ENCODE measurements at regions not wholly inside any gene's neighbourhood (a gene's known extent, or its start where the extent isn't known, plus 50 kb on each side); places are given as distances from the start of the nearest gene placed in this dataset.
"Not testable (repeated sequence)": the region's sequence is repeated elsewhere in the genome, so short reads cannot be mapped to it uniquely, and the experiment has no call there.

GRCh38 chr7:65509368-65510186 lies 135.9 kb downstream of the ZNF92 start:
- H3K4me3 ChIP-seq (ENCODE audit: low read depth, low read length) = peak overlapping the region; percentile 20

- not testable (repeated sequence) for H3K4me3 ChIP-seq (ENCODE audit: low read depth, low read length)
Observed at GRCh38 chr7:65510187-65510538, 136.5 kb downstream of the ZNF92 start.

DNA sequence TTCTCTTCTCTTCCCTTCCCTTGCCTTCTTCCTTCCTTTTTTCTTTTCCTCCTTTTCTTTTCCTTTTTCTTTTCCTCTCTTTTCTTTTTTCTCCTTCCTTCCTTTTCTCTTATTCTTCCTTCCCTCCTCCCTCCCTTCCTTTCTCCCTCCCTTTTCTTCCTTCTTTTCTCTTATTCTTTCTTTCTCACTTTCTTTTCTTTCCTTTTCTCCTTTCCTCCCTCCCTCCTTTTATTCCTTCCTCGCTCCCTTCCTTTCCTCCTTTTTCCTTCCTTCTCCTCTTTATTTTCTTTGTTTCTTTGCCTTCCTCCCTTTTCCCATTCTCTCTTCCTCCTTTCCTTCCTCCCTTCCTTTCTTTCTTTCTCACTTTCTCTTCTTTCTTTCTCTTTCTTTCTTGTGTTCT lies 146.1 kb downstream of the ZNF92 start:
- not testable (repeated sequence) for H3K4me3 ChIP-seq (ENCODE audit: low read depth, low read length)

DNA sequence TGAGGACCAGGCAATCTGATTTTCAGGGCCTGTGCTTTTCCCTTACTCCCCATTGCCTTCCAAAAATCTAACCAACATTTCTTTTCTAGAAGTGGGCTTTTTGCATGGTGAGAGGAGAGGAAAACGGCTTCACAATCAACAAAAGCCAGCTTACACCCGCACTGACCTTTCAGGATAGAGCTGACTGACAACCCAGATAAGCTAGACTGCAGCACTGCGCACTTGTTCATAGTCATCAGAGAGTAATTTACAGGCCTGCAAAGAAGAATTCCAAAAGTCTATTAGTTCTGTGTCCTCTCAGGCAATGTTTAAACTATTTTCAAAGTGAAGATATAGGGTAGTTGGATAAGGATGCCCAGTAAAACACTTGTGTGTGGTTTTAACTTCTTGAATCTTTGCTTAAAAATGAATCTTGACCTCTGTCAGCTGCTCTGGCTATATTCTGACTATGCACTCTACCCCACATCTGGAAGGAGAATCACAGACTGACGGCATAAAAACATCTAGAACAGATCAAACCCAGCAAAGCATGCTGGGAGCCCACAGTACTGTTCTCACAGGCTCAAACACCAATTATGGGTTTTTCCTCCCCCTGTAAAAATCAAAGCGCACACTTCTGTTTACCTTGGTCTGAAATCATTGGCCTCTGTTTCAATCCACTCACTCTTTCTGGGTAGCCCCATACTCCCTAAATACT lies 172.0 kb downstream of the ZNF92 start:
- H3K4me3 ChIP-seq (ENCODE audit: low read depth, low read length) = not testable (repeated sequence)

DNA sequence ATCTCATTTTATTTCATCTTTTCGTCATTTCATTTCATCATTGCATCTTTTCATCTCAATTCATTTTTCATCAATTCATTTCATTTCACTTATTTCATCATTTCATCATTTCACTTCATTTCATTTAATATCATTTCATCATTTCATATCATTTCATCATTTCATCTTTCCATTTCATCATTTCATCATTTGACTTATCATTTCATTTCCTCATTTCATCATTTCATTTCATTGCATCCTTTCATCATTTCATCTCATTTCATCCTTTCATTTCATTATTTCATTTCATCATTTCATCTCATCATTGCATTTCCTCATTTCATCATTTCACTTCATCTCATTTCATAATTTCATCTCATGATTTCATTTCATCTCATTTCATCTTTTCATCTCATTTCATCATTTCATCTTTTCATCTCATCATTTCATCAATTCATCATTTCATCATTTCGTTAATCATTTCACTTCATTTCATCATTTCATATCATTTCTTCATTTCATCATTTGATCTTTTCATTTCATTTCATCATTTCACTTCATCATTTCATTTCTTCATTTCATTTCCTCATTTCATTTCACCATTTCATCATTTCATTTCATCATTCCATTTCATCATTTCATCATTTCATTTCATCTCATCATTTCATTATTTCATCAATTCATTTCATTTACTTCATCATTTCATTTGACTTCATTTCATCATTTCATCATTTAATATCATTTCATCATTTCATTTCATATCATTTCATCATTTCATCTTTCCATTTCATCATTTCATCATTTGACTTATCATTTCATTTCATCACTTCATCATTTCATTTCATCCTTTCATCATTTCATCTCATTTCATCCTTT lies 176.2 kb downstream of the ZNF92 start:
- not testable (repeated sequence) for H3K4me3 ChIP-seq (ENCODE audit: low read depth, low read length)

- not testable (repeated sequence) for H3K4me3 ChIP-seq (ENCODE audit: low read depth, low read length)
Observed at GRCh38 chr7:65550444-65550809, 176.8 kb downstream of the ZNF92 start.

GRCh38 chr7:65551042-65551441 lies 177.4 kb downstream of the ZNF92 start:
- H3K4me3 ChIP-seq (ENCODE audit: low read depth, low read length) = not testable (repeated sequence)

DNA sequence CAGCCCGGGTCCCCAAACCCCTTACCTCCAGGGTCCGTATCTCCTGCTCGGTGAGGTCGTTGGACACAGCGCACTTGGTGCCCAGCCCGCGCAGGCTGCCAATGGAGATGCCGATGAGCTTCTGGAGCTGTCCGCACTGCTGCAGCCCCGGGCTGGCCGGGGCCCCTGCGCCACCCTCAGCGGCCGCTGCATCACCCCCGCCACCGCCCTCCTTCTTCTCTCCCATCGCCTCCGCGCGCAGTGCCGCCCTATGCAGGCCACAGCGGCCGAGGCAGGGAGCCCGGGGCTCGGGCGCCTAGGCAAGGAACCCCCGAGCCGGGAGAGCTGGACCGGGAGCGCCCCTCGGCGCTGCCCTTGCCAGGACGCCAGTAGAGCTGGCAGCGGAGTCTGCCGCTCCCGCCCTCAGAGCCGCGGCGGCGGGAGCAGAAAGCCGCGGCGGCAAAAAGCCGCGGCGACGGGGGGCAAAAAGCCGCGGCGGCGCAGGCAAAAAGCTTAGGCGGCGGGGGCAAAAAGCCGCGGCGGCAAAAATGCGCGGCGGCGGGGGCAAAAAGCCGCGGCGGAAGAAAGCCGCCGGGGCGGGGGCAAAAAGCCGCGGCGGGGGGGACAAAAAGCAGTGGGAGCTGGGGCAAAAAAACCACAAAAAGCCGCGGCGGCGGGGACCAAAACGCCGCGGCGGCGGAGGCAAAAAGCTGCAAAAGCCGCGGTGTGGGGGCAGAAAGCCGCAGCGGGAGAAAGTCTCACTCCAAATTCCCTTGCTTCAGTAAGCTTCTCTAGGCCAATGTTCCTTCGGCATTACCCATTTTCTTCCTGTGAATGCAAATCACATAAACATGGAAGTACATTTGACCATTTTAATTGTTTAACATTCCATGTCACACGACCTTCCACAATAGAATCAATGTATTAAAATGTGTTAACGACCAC lies 181.2 kb downstream of the ZNF92 start:
- not testable (repeated sequence) for H3K4me3 ChIP-seq (ENCODE audit: low read depth, low read length)

DNA sequence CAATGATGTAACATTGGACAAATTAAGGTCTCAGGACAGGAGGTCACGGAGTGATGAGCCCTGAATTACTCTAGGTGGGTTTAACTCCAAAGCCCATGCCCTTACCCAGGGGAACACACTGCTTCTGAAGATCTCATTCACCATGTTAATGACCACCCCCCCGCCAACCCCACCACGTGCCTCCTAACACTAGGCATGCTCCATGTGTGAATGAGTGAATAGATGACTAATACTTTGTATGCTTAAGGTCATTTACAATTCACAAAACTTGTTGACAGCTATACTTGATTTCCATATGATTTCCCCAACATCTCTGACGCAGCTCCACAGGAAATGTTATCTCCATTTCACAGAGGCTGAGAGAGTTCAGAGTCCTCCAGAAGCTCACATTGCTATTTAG lies 184.9 kb downstream of the ZNF92 start:
- H3K4me3 ChIP-seq (ENCODE audit: low read depth, low read length) = not testable (repeated sequence)

DNA sequence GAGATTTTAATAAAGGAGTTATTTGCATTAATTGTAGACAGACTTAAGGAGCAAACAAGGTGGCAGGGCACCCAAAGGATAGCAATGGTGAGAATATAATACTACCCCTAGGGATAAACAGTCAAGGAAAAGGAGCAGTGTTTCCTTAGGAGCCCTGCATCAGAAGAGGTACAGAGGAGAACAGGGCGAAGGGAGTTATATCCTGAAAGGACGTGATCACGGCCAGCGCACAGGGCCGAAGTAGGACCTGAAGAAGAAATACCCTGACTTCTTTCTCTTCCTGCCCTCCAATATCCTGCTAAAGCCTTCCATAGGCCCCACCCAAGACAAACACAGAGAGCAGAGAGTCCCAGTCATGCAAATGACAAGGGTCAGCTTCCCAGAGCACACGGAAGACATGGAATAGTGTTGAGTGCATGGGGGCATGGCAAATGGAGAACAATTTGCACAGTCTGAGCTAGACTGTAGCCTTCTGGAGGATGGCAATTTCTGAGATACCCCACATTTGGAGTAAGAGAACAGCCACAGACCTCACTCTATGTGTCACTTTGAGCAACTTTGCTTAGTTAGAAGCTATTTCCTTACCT lies 188.2 kb downstream of the ZNF92 start:
- not testable (repeated sequence) for H3K4me3 ChIP-seq (ENCODE audit: low read depth, low read length)

DNA sequence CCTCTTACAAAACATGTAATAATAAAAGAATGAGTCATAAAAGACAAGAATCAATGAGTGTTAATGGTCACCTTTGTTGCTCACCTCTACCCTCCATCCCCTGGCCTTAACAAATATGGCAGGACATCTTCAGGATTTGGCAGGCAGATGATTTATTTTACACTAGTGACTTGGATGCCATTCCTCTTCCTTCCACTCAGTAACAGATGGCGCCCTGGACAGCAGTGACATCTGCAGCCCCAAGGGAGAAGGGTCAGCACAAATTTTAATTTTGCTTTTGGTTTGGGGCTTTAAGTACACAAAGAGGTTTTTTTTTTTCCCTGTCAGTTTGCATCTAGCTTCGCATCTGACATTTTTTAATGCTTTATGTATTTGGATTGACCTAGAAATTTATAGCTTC lies 188.9 kb downstream of the ZNF92 start:
- H3K4me3 ChIP-seq (ENCODE audit: low read depth, low read length) = not testable (repeated sequence)

DNA sequence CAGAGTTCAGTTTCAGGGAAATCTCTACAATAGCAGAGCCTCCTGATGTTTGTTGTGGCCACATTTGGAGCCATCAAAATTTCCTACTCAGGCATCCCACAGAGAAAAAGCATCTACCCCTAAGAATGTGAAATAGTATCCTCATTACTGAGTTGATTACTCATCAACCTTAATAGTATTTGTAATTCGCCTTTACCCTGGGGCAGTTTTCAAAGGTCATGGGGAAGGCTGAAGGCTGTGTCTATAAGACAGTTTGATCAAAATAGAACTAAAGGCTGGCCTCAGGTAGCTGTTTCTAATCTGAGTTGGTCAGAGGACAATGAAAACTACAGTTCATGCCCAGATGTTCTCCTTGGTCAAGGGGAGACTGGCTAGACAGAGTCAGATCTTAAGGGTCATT lies 189.7 kb downstream of the ZNF92 start:
- not testable (repeated sequence) for H3K4me3 ChIP-seq (ENCODE audit: low read depth, low read length)

GRCh38 chr7:65568226-65568625 lies 194.6 kb downstream of the ZNF92 start:
- H3K4me3 ChIP-seq (ENCODE audit: low read depth, low read length) = not testable (repeated sequence)

GRCh38 chr7:65570990-65571389 lies 197.3 kb downstream of the ZNF92 start:
- H3K4me3 ChIP-seq (ENCODE audit: low read depth, low read length) = not testable (repeated sequence)

GRCh38 chr7:65572581-65572980 lies 198.9 kb downstream of the ZNF92 start:
- not testable (repeated sequence) for H3K4me3 ChIP-seq (ENCODE audit: low read depth, low read length)

DNA sequence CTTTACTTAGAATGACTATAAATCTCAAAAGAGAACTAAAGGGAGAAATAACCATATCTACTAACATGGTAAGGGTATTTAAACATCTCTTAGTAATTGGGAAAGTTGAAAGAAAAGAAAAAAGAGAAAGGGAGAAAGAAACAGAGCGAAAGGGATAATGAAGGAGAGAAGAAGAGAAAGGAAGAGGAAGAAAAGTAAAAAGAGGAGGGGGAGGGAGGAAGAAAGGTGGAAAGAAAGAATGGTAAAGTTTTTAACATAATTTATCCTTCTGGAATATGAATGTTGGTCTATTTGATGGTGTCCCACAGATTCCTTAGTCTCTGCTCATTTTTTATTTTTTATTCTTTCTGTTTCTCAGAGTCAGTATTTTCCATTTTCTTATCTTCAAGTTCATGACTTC lies 202.7 kb downstream of the ZNF92 start:
- H3K4me3 ChIP-seq (ENCODE audit: low read depth, low read length) = not testable (repeated sequence)

- H3K4me3 ChIP-seq (ENCODE audit: low read depth, low read length) = not testable (repeated sequence)
Observed at GRCh38 chr7:65582518-65583119, 209.0 kb downstream of the ZNF92 start.

DNA sequence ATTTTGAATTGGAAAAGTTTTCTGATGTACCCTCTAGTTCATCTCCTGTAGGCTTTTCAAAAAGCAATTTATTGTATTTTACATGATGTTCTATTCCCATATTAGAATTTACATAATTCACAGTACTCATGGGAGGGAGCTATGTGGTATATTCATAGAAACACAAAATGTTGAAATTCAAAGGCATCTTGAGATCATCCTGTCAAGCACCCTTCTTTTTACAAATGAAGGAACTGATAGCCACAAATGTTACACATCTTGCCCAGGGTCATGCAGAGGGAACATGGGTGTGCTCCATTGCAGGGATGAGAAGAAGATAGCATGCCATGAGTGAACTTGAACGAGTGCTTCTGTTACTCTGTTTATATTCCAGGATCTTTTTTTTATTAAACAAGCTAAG lies 228.8 kb downstream of the ZNF92 start:
- H3K4me3 ChIP-seq (ENCODE audit: low read depth, low read length) = not testable (repeated sequence)

DNA sequence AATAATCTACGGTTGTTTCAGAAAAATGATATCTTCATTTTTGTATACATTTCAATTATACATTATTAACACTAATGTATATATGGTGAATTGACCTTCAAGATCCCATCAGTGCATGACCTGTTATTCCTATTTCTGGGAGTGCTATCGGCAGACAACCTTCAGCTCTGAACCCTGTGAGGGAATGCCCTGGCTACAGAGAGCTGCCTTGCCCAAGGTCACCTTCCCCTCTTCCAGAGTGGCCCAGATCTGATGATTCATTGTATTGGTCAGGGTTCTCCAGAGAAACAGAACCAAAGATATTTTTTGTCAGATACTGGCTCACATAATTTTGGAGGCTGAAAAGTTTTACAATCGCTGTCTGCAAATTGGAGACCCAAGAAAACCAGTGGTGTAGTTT lies 235.5 kb downstream of the ZNF92 start:
- H3K4me3 ChIP-seq (ENCODE audit: low read depth, low read length) = no peak overlapping the region
